Middle frontal gyrus (tissue), 1 donor: ENCODE measurements at regions not wholly inside any gene's neighbourhood (a gene's known extent, or its start where the extent isn't known, plus 50 kb on each side); places are given as distances from the start of the nearest gene placed in this dataset.

ENCODE experiments used
- DNase-seq: peaks from one replicate; pipeline ENCODE4 v3.0.0-alpha.2; 2015; ENCODE audit warnings: low spot score; ENCODE audit errors: extremely low spot score

GRCh38 chr10:84996580-84996979 is 668.2 kb downstream of the CCSER2 start:
- DNase-seq, result no peak

DNA sequence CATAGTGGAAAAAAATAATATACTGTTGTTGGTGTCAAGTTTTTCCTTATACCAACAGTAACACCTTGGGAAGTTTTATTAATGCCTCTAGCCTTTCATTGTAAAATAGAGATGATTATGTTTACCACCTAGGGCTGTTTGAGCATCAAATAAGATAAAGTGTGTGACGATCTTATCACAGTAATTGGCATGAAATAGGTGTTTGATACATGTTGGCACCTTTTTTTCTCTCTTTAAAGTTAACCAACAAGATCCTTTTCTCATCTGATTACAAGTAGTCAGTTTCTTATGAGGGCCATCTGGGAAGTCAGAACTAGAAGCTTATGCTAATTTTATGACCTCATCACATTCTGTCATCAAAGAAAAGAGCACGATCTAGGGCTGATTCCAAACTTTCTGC is 669.5 kb downstream of the CCSER2 start:
- DNase-seq, result no peak

GRCh38 chr10:84999929-85000328 is 671.5 kb downstream of the CCSER2 start:
- no peak for DNase-seq

- no peak for DNase-seq
Observed at GRCh38 chr10:85003083-85003482, 674.7 kb downstream of the CCSER2 start.

DNA sequence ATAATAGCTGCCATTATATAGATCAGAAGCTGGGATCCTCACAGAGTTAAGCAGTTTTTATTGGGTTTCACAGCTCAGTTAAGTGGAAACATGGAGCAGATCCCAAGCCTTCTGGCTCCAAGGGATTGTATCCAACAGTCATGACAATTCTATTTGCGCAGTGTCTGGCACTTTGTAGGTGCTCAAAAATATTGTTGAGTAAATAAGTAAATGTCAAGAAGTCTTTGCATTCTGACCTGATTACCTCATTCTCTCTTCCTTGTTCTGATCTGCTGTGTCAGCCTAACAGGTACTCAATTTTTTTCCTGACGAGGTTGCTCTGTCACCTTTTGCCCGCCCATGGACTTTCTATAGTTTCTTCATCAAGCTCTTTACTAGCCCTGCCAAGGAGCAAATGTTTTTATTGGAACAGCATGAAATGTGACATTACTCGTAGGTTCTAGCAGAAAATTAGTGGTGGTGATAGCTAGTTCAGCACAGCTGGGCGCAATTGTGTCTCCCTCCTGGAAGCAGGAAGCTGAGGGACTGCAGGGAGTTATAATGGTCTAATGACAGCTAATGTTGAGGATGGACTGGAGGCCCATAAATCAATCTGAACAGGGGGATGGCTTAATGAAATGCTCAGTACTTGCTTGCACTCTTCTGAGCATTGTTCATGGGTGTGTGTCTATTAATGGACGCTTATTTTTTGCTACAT is 680.2 kb downstream of the CCSER2 start:
- DNase-seq, result no peak

GRCh38 chr10:85012305-85012704 is 683.9 kb downstream of the CCSER2 start:
- no peak for DNase-seq

DNA sequence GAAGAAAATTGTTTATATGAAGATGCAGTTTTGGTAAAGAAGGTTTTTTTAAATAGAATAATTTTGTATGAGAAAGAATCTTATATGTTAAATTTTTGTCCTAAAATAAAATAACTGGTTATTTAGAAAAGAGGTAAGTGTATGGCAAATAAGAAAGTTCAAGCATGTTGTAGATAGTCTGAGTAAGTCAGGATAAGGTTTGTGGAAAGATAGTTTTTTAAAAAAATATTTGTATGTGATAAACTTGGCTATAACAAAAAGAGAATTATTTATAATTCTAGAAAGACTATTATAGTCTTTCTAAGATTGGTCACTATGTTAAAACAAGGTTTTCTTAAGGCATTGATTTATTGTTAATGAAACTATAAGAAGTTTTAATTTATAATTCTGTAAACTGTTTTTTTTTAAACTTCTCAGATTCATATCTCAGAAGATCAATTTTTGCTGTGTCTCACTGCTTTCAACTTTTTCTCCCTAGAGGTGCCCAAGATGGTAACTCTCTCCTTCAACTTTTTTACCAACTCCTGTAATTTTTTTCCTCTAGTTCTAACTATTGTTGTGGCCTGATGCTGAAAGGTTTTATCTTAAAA is 698.6 kb downstream of the CCSER2 start:
- no peak for DNase-seq

- DNase-seq, result no peak
Observed at GRCh38 chr10:85032981-85033380, 704.6 kb downstream of the CCSER2 start.

- DNase-seq, result no peak
Observed at GRCh38 chr10:85036661-85037060, 708.3 kb downstream of the CCSER2 start.

DNA sequence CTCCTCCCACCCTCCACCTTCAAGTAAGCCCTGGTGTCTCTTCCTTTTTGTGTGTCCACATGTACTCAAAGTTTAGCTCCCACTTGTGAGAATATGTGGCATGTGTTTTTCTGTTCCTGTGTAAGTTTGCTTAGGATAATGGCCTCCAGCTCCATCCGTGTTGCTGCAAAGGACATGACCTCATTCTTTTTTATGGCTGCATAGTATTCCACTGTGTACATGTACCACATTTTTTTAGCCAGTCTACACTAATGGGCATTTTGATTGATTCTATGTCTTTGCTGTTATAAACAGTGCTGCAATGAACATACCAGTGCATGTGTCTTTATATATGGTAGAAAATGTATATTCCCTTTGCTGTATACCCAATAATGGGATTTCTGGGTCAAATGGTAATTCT is 710.9 kb downstream of the CCSER2 start:
- no peak for DNase-seq

DNA sequence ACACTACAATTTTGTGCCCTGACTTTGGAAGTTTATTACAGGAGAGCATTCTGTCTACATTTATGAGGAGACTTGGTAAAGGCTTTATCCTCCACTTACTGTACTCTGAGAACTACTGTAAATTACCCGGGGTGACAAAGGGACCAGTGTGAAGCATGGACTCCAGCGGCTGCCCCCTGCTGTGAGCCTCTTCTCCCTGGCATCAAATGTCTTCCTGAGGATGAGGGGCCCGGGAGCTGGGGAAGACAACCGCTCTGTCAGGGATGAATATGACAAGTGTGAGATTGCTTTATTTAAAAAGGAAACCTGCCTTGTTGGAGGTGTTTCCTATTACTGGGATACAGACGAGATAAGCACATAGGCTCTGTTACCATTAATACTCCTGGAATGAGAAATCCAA is 714.8 kb downstream of the CCSER2 start:
- no peak for DNase-seq

- DNase-seq, result no peak
Observed at GRCh38 chr10:85045046-85045445, 716.7 kb downstream of the CCSER2 start.

GRCh38 chr10:85047170-85047834 is 718.9 kb downstream of the CCSER2 start:
- DNase-seq, result no peak

DNA sequence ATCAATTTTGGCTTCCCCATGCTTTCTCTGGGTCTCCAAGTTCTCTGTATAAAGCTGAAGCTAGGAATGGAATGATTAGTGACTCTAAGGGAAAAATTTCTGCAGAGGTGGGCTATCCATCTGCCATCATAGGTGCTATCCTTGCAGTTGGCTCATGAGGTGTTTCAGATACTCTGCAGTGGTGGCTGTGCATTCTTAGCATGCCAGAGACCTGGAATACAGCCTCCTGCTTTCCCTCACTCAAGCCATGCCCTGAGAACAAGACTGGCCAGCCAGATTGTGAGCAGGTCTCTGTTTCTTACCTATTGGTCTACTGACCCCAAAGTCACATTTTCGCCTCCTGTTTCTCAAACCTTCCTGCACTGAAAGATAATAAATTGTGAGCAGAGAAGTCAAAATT is 719.6 kb downstream of the CCSER2 start:
- no peak for DNase-seq

- DNase-seq, result no peak
Observed at GRCh38 chr10:85048644-85049043, 720.3 kb downstream of the CCSER2 start.

GRCh38 chr10:85060944-85061343 is 732.6 kb downstream of the CCSER2 start:
- no peak for DNase-seq

DNA sequence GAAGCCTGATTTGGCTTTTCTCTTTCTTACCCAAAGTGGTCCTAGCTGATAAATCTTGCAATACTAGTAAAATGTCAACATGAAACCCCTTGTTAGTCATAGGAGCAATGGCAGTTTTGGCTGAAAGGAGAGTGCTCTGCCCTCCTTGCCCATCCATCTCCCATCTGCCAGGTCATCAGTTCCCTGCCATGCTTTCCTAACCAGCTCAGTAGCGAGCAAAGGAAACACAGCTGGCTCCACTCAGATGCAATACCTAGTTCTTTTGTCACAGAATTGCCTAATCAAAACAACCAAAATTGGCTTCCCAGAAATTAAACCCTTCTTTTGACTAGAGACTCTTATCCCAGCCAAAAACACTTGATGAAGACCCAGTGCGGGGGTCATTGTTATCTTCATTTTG is 733.0 kb downstream of the CCSER2 start:
- DNase-seq, result no peak

- no peak for DNase-seq
Observed at GRCh38 chr10:85067955-85068354, 739.6 kb downstream of the CCSER2 start.

DNA sequence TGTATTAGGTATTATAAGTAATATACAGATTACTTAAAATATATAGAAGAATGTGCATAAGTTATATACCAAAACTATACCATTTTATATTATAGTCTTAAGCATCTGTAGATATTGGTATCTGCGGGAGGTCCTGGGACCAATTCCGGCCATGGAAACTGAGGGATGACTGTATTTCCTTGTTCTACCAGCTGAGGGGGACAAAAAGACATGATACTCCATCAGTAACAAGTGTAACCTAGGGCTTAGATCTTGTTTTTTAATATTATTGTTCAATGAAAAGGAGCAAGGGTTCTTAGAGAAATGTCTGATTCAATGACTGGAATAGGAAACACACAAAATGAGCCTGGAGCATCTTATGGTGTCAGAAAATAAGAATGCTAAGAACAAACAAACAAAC is 752.5 kb downstream of the CCSER2 start:
- no peak for DNase-seq

DNA sequence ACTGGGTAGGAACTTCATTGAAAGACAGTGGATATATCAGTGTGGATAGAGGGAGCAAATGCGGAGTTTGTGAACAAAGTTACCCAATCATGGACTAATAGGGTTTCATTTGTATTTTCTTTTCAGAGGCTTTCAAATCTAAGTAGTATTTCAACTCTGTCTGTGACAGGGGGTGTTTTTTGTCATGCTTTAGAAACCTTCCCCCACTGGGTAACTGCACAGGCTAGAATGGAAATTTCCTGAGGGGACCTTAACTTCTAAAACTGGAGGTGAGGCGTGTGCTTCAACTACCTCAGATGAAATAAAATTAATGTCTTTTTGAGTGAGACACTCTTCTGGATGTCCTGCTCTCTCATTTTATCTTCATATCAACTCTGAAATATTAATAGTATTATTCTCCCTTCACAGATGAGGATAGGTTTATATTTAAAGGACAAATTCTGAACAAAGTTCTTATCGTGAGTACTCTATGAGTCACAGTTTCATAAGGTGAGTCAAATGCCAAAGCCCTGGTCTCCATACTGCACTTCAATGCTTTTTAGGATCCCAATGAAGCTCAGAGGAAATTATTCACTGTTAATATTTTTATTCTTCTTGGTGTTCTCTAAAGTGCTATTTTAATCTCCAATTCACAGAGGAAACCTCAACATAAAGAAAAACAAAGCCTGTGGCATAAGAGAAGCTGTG is 770.6 kb downstream of the CCSER2 start:
- no peak for DNase-seq

GRCh38 chr10:85100495-85100894 is 772.1 kb downstream of the CCSER2 start:
- no peak for DNase-seq

GRCh38 chr10:85105614-85106255 is 777.3 kb downstream of the CCSER2 start:
- no peak for DNase-seq
